Esophagus muscularis mucosa (tissue), 4 donors: ENCODE measurements at regions not wholly inside any gene's neighbourhood (a gene's known extent, or its start where the extent isn't known, plus 50 kb on each side); places are given as distances from the start of the nearest gene placed in this dataset.

ENCODE experiments used
- CTCF ChIP-seq, 3 experiments: fragments of 200-600 bp in 2 of 3; fragments of 450-650 bp in 1 of 3; sonication (generic) in 2 of 3; IDR thresholded peaks; one replicate each; pipeline ENCODE4 v1.5.1; 2017 to 2019; ENCODE audit warnings: antibody characterized with exemption in 3 of 3, mild to moderate bottlenecking in 2 of 3, moderate library complexity in 1 of 3
- EP300 ChIP-seq: sonication (generic); formaldehyde crosslinking; IDR thresholded peaks from one replicate; pipeline ENCODE4 v1.6.1; 2017; ENCODE audit warnings: antibody characterized with exemption
- POLR2A ChIP-seq: fragments of 450-650 bp; IDR thresholded peaks from one replicate; pipeline ENCODE4 v1.6.1; 2017; ENCODE audit warnings: antibody characterized with exemption, moderate library complexity, mild to moderate bottlenecking, low read depth

- no peak for TF ChIP-seq POLR2A
- TF ChIP-seq CTCF (IDR thresholded peaks at IDR 0.05), result no peak
- TF ChIP-seq EP300, result no peak
Measured at GRCh38 chr3:134302674-134303073, 52.0 kb upstream of the RYK start.
